ENCODE measurements at regions not wholly inside any gene's neighbourhood (a gene's known extent, or its start where the extent isn't known, plus 50 kb on each side); places are given as distances from the start of the nearest gene placed in this dataset.

- TF ChIP-seq GTF2F1 (IDR thresholded peaks at IDR 0.05; ENCODE audit: low read depth, low read length) (no peak), RBM39 (optimal IDR thresholded peaks at IDR 0.05; ENCODE audit: low read depth, low read length) (no peak)
Observed at GRCh38 chr10:128476368-128476725, 350.1 kb upstream of the MKI67 start (continued).

DNA sequence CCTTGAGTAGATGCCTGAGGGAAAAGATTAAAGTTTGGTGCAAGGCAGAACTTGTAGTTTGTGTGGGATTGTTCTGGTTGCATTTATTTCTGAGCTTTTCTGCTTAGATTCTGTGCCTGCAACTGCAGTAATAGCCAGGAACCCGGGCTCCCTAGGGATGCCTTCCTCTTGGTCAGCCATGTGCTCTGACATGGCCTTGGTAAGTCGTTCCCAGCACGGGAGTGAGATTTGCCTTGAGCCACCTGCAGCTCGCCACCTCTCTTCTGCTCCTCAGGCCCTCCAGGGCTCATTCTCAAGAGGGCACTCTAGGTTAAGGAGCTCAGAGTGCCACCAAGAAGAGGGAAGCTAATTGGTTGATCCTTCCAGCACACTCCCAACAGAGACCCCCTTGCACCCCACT is 350.6 kb upstream of the MKI67 start:
- Histone ChIP-seq H3K4me2 (ENCODE audit: insufficient read depth, low read length) (no peak overlapping the region), H3K27ac (ENCODE audit: extremely low read depth, low read depth, low read length) (no peak overlapping the region), H4K20me1 (replicated peaks; ENCODE audit: control insufficient read depth, insufficient read depth, low read length) (no peaks in the 10 kb centered on the region), H3K79me2 (ENCODE audit: control insufficient read depth, insufficient read depth, low read length) (no peaks in the 10 kb centered on the region), H3K9ac (ENCODE audit: insufficient read depth in 1 of 2, low read depth in 2 of 2, low read length in 2 of 2) (no peak overlapping the region), H3K27me3 (ENCODE audit: control insufficient read depth in 2 of 2, insufficient read depth in 2 of 2, low read length in 2 of 2) (peaks cover 7 to 52% of the 10 kb centered on the region in 2 experiments; a peak in 3 of 5 replicates), H3K4me3 (no peak overlapping the region), H3K9me1 (ENCODE audit: control insufficient read depth, insufficient read depth, low read length) (no peaks in the 10 kb centered on the region), H3K36me3 (ENCODE audit: control insufficient read depth, insufficient read depth, low read length) (no peaks in the 10 kb centered on the region), H3K9me3 (replicated peaks; ENCODE audit: control insufficient read depth, insufficient read depth, low read depth, low read length) (no peaks in the 10 kb centered on the region), H3K4me1 (replicated peaks in 1 of 2; ENCODE audit: control insufficient read depth in 2 of 2, insufficient read depth in 2 of 2, low read length in 2 of 2) (peaks cover 0 to 4% of the 10 kb centered on the region in 2 experiments; a peak in 1 of 5 replicates), H2AFZ (ENCODE audit: low read depth, low read length) (no peak overlapping the region)
- intact Hi-C loops (cut with micrococcal nuclease): no loop called here
- DNase-seq (ENCODE audit: extremely low read depth in 1 of 4, low spot score in 3 of 4) (no peak), FAIRE-seq (no peak), ATAC-seq (no peak)
- ChIA-PET CTCF (ENCODE audit: low intra/inter-chr PET ratio) (no interaction called here), POLR2A (no interaction called here)
- BruUV-seq (replicated peaks): no TSS peak
- in situ Hi-C loops (cut with MboI): no loop called here
- WGBS (ENCODE audit: insufficient coverage, low coverage, missing lambda C conversion rate): 0% methylated on average over 3 of the region's 4 CpGs
- TF ChIP-seq ZNF785 (CRISPR knock-in tag; IDR thresholded peaks at IDR 0.05): no peak
- TF ChIP-seq PHF8 (IDR thresholded peaks at IDR 0.05; ENCODE audit: borderline replicate concordance, low read length): no peak
- no peak for TF ChIP-seq E2F3 (CRISPR knock-in tag; IDR thresholded peaks at IDR 0.05)
- TF ChIP-seq SREBF1 (IDR thresholded peaks at IDR 0.05; ENCODE audit: borderline replicate concordance, low read depth, low read length): no peak
- TF ChIP-seq ZNF445 (CRISPR knock-in tag; IDR thresholded peaks at IDR 0.05; ENCODE audit: low read depth): no peak
- no peak for TF ChIP-seq HDAC8 (tag; IDR thresholded peaks at IDR 0.05)
- TF ChIP-seq, protein P1, sequence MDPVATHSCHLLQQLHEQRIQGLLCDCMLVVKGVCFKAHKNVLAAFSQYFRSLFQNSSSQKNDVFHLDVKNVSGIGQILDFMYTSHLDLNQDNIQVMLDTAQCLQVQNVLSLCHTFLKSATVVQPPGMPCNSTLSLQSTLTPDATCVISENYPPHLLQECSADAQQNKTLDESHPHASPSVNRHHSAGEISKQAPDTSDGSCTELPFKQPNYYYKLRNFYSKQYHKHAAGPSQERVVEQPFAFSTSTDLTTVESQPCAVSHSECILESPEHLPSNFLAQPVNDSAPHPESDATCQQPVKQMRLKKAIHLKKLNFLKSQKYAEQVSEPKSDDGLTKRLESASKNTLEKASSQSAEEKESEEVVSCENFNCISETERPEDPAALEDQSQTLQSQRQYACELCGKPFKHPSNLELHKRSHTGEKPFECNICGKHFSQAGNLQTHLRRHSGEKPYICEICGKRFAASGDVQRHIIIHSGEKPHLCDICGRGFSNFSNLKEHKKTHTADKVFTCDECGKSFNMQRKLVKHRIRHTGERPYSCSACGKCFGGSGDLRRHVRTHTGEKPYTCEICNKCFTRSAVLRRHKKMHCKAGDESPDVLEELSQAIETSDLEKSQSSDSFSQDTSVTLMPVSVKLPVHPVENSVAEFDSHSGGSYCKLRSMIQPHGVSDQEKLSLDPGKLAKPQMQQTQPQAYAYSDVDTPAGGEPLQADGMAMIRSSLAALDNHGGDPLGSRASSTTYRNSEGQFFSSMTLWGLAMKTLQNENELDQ (CRISPR knock-in tag; IDR thresholded peaks at IDR 0.05; ENCODE audit: borderline replicate concordance): no peak
- no peak for TF ChIP-seq ZNF316 (IDR thresholded peaks at IDR 0.05)
- no peak for TF ChIP-seq FOXA1 (IDR thresholded peaks at IDR 0.05; ENCODE audit: borderline replicate concordance)
- TF ChIP-seq ARID4B (CRISPR knock-in tag; IDR thresholded peaks at IDR 0.05): no peak
- no peak for TF ChIP-seq ZKSCAN3 (CRISPR knock-in tag; IDR thresholded peaks at IDR 0.05)
- TF ChIP-seq PHF20 (IDR thresholded peaks at IDR 0.05; ENCODE audit: partially characterized antibody): no peak
- no peak for TF ChIP-seq PTTG1 (tag; IDR thresholded peaks at IDR 0.05; ENCODE audit: low read depth)
- TF ChIP-seq CCNT2 (IDR thresholded peaks at IDR 0.05; ENCODE audit: borderline replicate concordance, extremely low read depth, insufficient read length, low read depth, low read length): no peak

Measured in K562 (cell line).